MCF 10A (cell line): ENCODE measurements at regions not wholly inside any gene's neighbourhood (a gene's known extent, or its start where the extent isn't known, plus 50 kb on each side); places are given as distances from the start of the nearest gene placed in this dataset.

Experiments
- BruUV-seq: library from RNA; stranded (reverse); fragments of 400-500 nt; replicated peaks from 2 replicates; lab custom pipeline; 2021; lab: Mats Ljungman, UMichigan
- CTCF ChIA-PET: fragments of 300-600 bp; sonication (Branson Sonifier 250); formaldehyde crosslinking; extraction: SDS; loops from one replicate; lab custom pipeline; 2021; ENCODE audit warnings: antibody characterized with exemption, inconsistent platforms; lab: Yijun Ruan, JAX
- POLR2A ChIA-PET: fragments of 300-600, 350-650 bp; sonication (Branson Sonifier 250); formaldehyde crosslinking; extraction: SDS; loops from one replicate; lab custom pipeline; 2020; ENCODE audit warnings: antibody characterized with exemption, inconsistent platforms; lab: Yijun Ruan, JAX
- DNase-seq: peaks from one replicate; pipeline ENCODE4 v3.0.0-alpha.2; 2018; ENCODE audit not compliant: unreplicated experiment
- H3K27ac Mint-ChIP-seq: one replicate; pipeline ENCODE4 v1.8.0; 2022; ENCODE audit warnings: mild to moderate bottlenecking, low read depth, mixed read lengths; ENCODE audit not compliant: unreplicated experiment
- H3K27me3 Mint-ChIP-seq: one replicate; pipeline ENCODE4 v1.8.0; 2022; ENCODE audit warnings: mixed read lengths; ENCODE audit not compliant: insufficient read depth, unreplicated experiment
- H3K36me3 Mint-ChIP-seq: one replicate; pipeline ENCODE4 v1.8.0; 2022; ENCODE audit warnings: mild to moderate bottlenecking, moderate library complexity, mixed read lengths; ENCODE audit not compliant: insufficient read depth, unreplicated experiment
- H3K4me1 Mint-ChIP-seq: one replicate; pipeline ENCODE4 v1.8.0; 2022; ENCODE audit warnings: mixed read lengths; ENCODE audit not compliant: insufficient read depth, unreplicated experiment
- H3K4me3 Mint-ChIP-seq: one replicate; pipeline ENCODE4 v1.8.0; 2022; ENCODE audit warnings: mild to moderate bottlenecking, moderate library complexity, mixed read lengths; ENCODE audit not compliant: unreplicated experiment
- H3K9me3 Mint-ChIP-seq: one replicate; pipeline ENCODE4 v1.8.0; 2022; ENCODE audit warnings: mixed read lengths; ENCODE audit not compliant: unreplicated experiment
- intact Hi-C: fragments of 100-400 bp; cut with micrococcal nuclease; formaldehyde crosslinking; loops from 2 replicates; pipeline ENCODE4 v1.14.1; 2022
- TF ChIP-seq, protein P1 (sequence below): fragments of 200-600 bp; IDR thresholded peaks from one replicate; pipeline ENCODE4 v1.8.0; 2022; ENCODE audit warnings: antibody characterized with exemption, mild to moderate bottlenecking; ENCODE audit not compliant: unreplicated experiment

DNA sequence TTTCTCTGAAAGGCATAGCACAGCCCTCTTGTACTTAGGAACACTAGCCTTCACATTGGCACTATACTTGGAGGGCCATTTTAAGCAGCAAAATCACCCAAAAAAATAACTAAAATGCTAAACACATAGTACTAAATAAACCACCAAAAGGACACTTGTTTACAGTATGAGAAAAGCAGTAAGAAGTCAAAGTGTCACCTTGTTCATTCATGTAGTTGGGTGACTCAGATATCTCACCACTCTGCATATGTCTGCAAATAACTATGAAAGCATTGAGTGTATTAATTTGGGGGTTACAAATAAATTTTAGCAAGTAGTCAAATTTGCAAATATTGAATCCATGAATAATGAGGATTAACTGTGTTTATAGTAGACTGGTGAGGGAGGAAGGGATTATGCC is 107.6 kb downstream of the ELAPOR2 start:
- CTCF ChIA-PET, result interaction anchor here (0.7 to 1.6 kb wide), 2 partner anchors 194 to 197 kb away, joined by 3 to 6 read pairs; no protein-coding TSS in a partner anchor
- Mint-ChIP-seq H3K4me3 (no peak overlapping the region), H3K27me3 (peaks cover 9% of the 10 kb centered on the region), H3K36me3 (no peaks in the 10 kb centered on the region), H3K4me1 (peaks cover 9% of the 10 kb centered on the region), H3K9me3 (no peaks in the 10 kb centered on the region), H3K27ac (no peak overlapping the region)
- no TSS peak for BruUV-seq
- no peak for DNase-seq
- intact Hi-C loops, result no loop called here
- TF ChIP-seq, protein P1, sequence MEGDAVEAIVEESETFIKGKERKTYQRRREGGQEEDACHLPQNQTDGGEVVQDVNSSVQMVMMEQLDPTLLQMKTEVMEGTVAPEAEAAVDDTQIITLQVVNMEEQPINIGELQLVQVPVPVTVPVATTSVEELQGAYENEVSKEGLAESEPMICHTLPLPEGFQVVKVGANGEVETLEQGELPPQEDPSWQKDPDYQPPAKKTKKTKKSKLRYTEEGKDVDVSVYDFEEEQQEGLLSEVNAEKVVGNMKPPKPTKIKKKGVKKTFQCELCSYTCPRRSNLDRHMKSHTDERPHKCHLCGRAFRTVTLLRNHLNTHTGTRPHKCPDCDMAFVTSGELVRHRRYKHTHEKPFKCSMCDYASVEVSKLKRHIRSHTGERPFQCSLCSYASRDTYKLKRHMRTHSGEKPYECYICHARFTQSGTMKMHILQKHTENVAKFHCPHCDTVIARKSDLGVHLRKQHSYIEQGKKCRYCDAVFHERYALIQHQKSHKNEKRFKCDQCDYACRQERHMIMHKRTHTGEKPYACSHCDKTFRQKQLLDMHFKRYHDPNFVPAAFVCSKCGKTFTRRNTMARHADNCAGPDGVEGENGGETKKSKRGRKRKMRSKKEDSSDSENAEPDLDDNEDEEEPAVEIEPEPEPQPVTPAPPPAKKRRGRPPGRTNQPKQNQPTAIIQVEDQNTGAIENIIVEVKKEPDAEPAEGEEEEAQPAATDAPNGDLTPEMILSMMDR, result no peak
- POLR2A ChIA-PET, result no interaction called here

DNA sequence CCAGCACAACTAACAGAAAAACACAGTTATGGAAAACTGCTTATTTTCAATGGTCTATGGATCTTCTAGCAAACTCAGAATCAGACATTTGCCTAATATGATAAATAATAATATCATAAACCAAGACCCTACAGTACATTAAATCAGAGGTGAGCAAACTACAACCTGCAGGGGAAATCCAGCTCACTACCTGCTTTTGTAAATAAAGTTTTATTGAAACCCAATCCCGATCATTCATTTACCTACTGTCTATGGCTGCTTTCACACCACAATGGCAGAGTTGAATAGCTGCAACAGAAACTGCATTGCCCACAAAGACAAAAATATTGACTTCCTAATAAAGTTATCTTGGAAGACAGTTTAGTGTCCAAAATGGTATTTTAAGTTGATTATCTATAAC is 108.5 kb downstream of the ELAPOR2 start:
- CTCF ChIA-PET, result interaction anchor here (0.6 to 2.4 kb wide), 3 partner anchors 11 to 669 kb away, joined by 3 to 13 read pairs (median 4); no protein-coding TSS in a partner anchor
- intact Hi-C loops, result no loop called here

DNA sequence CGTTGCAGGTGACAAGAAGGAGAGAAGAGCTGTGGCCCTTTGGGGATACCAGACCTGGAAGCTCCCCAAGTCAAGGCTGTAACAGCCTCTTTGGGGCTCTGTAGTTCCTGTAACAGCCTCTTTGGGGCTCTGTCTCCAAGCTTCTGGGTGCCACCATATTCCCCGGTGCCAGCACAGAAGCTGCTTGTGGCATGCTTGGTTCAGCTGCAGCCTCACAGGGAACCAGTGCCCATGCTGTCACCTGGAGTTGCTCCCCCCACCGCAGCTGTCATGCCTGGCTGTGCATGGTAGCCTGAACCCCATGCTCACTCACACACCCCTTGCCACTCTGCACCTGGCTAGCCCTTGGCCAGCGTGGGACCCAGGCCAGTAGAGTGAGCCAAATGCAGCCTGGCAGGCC is 109.1 kb downstream of the ELAPOR2 start:
- Mint-ChIP-seq H3K27me3 (no peaks in the 10 kb centered on the region), H3K27ac (no peak overlapping the region), H3K36me3 (no peaks in the 10 kb centered on the region), H3K4me3 (no peak overlapping the region), H3K4me1 (peaks cover 9% of the 10 kb centered on the region), H3K9me3 (no peaks in the 10 kb centered on the region)
- POLR2A ChIA-PET, result interaction anchor here (1.3 kb wide), 1 partner anchor 201 kb away, joined by 3 read pairs; the partner anchor contains the start of gene DMTF1
- no peak for DNase-seq
- TF ChIP-seq, protein P1, result no peak
- intact Hi-C loops, result no loop called here
- BruUV-seq, result no TSS peak
- CTCF ChIA-PET, result interaction anchor here (0.5 to 2.4 kb wide), 5 partner anchors 9 to 198 kb away, joined by 3 to 13 read pairs (median 4); no protein-coding TSS in a partner anchor

More for the DNA sequence above, 108.5 kb downstream of the ELAPOR2 start:
- Mint-ChIP-seq H3K36me3 (no peaks in the 10 kb centered on the region), H3K27ac (no peak overlapping the region), H3K4me1 (peaks cover 9% of the 10 kb centered on the region), H3K9me3 (no peaks in the 10 kb centered on the region), H3K27me3 (no peaks in the 10 kb centered on the region), H3K4me3 (no peak overlapping the region)
- TF ChIP-seq, protein P1, result no peak
- DNase-seq, result no peak
- POLR2A ChIA-PET, result interaction anchor here (1.3 kb wide), 1 partner anchor 201 kb away, joined by 3 read pairs; the partner anchor contains the start of gene DMTF1
- BruUV-seq, result no TSS peak

DNA sequence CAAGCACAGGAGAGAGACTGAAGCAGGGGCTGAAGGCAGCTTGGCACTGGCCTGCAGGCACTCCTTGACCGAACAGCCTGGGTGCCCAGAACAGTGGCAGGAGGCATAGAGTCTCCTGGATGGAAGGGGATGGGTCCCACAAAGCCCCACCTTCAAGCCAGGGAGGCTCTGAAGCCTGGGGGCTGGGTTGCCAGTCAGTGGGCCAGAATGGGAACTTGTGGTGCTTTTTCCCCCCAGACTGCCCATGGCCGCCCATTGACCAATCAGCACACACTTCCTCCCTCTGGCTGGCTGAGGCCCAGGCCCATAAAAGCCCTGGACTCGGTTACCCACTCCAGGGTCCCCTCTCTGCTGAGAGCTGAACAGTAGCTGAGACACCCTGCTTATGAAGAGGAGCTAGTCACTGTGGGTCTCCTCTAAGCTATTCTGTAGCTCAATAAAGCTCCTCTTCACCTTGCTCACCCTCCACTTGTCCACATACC is 109.6 kb downstream of the ELAPOR2 start:
- intact Hi-C loops, result no loop called here
- Mint-ChIP-seq H3K4me3 (no peak overlapping the region), H3K27me3 (no peaks in the 10 kb centered on the region), H3K9me3 (no peaks in the 10 kb centered on the region), H3K27ac (no peak overlapping the region), H3K4me1 (peaks cover 9% of the 10 kb centered on the region), H3K36me3 (no peaks in the 10 kb centered on the region)
- TF ChIP-seq, protein P1, result no peak
- DNase-seq, result no peak
- ChIA-PET CTCF (interaction anchor here (0.5 to 2.4 kb wide), 6 partner anchors 8 to 198 kb away, joined by 3 to 13 read pairs (median 4); no protein-coding TSS in a partner anchor), POLR2A (interaction anchor here (1.3 kb wide), 1 partner anchor 202 kb away, joined by 3 read pairs; the partner anchor contains the start of gene DMTF1)
- no TSS peak for BruUV-seq
